HCT116 (cell line): ENCODE measurements at regions not wholly inside any gene's neighbourhood (a gene's known extent, or its start where the extent isn't known, plus 50 kb on each side); places are given as distances from the start of the nearest gene placed in this dataset.

ENCODE experiments used
- CTCF ChIP-seq, 3 experiments: fragments of 200-600 bp in 1 of 3; sonication (generic) in 1 of 3; IDR thresholded peaks in 2 of 3; conservative IDR thresholded peaks in 1 of 3; 2 replicates each; pipeline ENCODE4 v1.5.1; 2012 to 2017; ENCODE audit warnings: low read depth in 2 of 3, low read length in 2 of 3, antibody characterized with exemption in 1 of 3, borderline replicate concordance in 1 of 3, control low read depth in 1 of 3, mild to moderate bottlenecking in 1 of 3, mixed read lengths in 1 of 3, mixed run types in 1 of 3, moderate library complexity in 1 of 3; ENCODE audit not compliant: insufficient read depth in 1 of 3
- EZH2 ChIP-seq: fragments of 200-600 bp; sonication (generic); IDR thresholded peaks from 2 replicates; pipeline ENCODE4 v1.6.1; 2017; ENCODE audit warnings: antibody characterized with exemption, mixed run types
- POLR2A ChIP-seq: IDR thresholded peaks from 2 replicates; pipeline ENCODE4 v1.7.0; 2011; ENCODE audit warnings: borderline replicate concordance; ENCODE audit not compliant: insufficient read depth, insufficient read length; ENCODE audit errors: extremely low read depth

- no peak for TF ChIP-seq CTCF (IDR thresholded peaks at IDR 0.05 in 2 of 3, conservative IDR thresholded peaks at IDR 0.05 in 1 of 3; ENCODE audit: borderline replicate concordance in 1 of 3, insufficient read depth in 1 of 3, low read depth in 2 of 3, low read length in 2 of 3)
- TF ChIP-seq EZH2, result no peak
- TF ChIP-seq POLR2A, result no peak
Measured at GRCh38 chr3:17852217-17852616, 109.8 kb upstream of the TBC1D5 start.
